T-helper 1 cell treated with Interleukin-12 subunit alpha and Interleukin-12 subunit beta and Interleukin-4 antibody, amounts not matched to agents 30 ng/mL and 1 ng/mL, for 36 hours (primary cell): ENCODE measurements at regions not wholly inside any gene's neighbourhood (a gene's known extent, or its start where the extent isn't known, plus 50 kb on each side); places are given as distances from the start of the nearest gene placed in this dataset.
"Not testable (repeated sequence)": the region's sequence is repeated elsewhere in the genome, so short reads cannot be mapped to it uniquely, and the experiment has no call there.

Experiments used
- intact Hi-C: fragments of 100-400 bp; cut with micrococcal nuclease; formaldehyde crosslinking; loops from one replicate; pipeline ENCODE4 v1.15.1; 2024

GRCh38 chr9:96067600-96067999 is 192.1 kb downstream of the ERCC6L2 start:
- intact Hi-C loops, result no loop called here

GRCh38 chr9:96067004-96067403 is 191.5 kb downstream of the ERCC6L2 start:
- intact Hi-C loops, result no loop called here

GRCh38 chr9:96065482-96066251 is 190.2 kb downstream of the ERCC6L2 start:
- intact Hi-C loops, result no loop called here

- intact Hi-C loops, result loop anchor here (5.0 kb wide), 2 partner anchors 43 to 138 kb away; no protein-coding TSS in a partner anchor
Observed at GRCh38 chr9:96064826-96065481, 189.5 kb downstream of the ERCC6L2 start.

GRCh38 chr9:96062854-96063253 is 187.4 kb downstream of the ERCC6L2 start:
- intact Hi-C loops, result loop anchor here (5.0 kb wide), 2 partner anchors 41 to 136 kb away; no protein-coding TSS in a partner anchor

- intact Hi-C loops, result loop anchor here (5.0 kb wide), 2 partner anchors 40 to 135 kb away; no protein-coding TSS in a partner anchor
Observed at GRCh38 chr9:96062031-96062430, 186.5 kb downstream of the ERCC6L2 start.

GRCh38 chr9:96061293-96061987 is 185.9 kb downstream of the ERCC6L2 start:
- intact Hi-C loops, result loop anchor here (1.0 to 5.0 kb wide), 6 partner anchors 39 to 682 kb away; no protein-coding TSS in a partner anchor

GRCh38 chr9:96058218-96058617 is 182.7 kb downstream of the ERCC6L2 start:
- intact Hi-C loops, result loop anchor here (5.0 kb wide), 1 partner anchor 51 kb away; no protein-coding TSS in a partner anchor

GRCh38 chr9:96057155-96057554 is 181.7 kb downstream of the ERCC6L2 start:
- intact Hi-C loops, result loop anchor here (5.0 kb wide), 1 partner anchor 50 kb away; no protein-coding TSS in a partner anchor

GRCh38 chr9:96056226-96056625 is 180.7 kb downstream of the ERCC6L2 start:
- intact Hi-C loops, result loop anchor here (5.0 kb wide), 1 partner anchor 49 kb away; no protein-coding TSS in a partner anchor

- intact Hi-C loops, result not testable (repeated sequence)
Observed at GRCh38 chr9:96054248-96054647, 178.8 kb downstream of the ERCC6L2 start.

- intact Hi-C loops, result no loop called here
Observed at GRCh38 chr9:96052686-96053085, 177.2 kb downstream of the ERCC6L2 start.

GRCh38 chr9:96051423-96051822 is 175.9 kb downstream of the ERCC6L2 start:
- intact Hi-C loops, result no loop called here

GRCh38 chr9:96050861-96051155 is 175.3 kb downstream of the ERCC6L2 start:
- intact Hi-C loops, result no loop called here

GRCh38 chr9:96050048-96050860 is 174.8 kb downstream of the ERCC6L2 start:
- intact Hi-C loops, result no loop called here

GRCh38 chr9:96048956-96049831 is 173.7 kb downstream of the ERCC6L2 start:
- intact Hi-C loops, result no loop called here

GRCh38 chr9:96048104-96048955 is 172.8 kb downstream of the ERCC6L2 start:
- intact Hi-C loops, result no loop called here

GRCh38 chr9:96047741-96048103 is 172.2 kb downstream of the ERCC6L2 start:
- intact Hi-C loops, result no loop called here

- intact Hi-C loops, result no loop called here
Observed at GRCh38 chr9:96047116-96047639, 171.7 kb downstream of the ERCC6L2 start.
